Stimulated activated CD8-positive, alpha-beta memory T cell treated with anti-CD3 and anti-CD28 coated beads, Interleukin-15, amount 100 ng/mL, for 48 hours (primary cell): ENCODE measurements at regions not wholly inside any gene's neighbourhood (a gene's known extent, or its start where the extent isn't known, plus 50 kb on each side); places are given as distances from the start of the nearest gene placed in this dataset.

Experiments
- DNase-seq, 2 donors: peaks; one replicate each; pipeline ENCODE4 v3.0.0-alpha.2; 2020; ENCODE audit warnings: low read depth in 2 of 2

- DNase-seq: no peak
Measured at GRCh38 chr4:101593666-101594065, 196.9 kb upstream of the BANK1 start.

GRCh38 chr4:101584306-101584705, 206.2 kb upstream of the BANK1 start:
- no peak for DNase-seq

DNA sequence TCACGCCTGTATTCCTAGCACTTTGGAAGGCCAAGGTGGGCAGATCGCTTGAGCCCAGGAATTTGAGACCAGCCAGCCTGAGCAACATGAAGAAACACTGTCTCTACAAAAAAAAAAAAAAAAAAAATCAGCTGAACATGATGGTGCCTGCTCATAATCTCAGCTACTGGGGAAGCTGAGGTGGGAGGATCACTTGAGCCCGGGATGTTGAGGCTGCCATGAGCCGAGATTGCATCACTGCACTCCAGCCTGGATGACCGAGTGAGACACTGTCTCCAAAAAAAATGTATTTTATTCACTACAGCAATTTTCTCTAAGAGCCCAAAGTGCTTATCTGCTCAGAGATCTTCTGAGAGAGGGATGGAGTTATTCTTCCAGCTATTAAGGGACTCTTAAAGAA, 215.8 kb upstream of the PPP3CA start:
- no peak for DNase-seq

DNA sequence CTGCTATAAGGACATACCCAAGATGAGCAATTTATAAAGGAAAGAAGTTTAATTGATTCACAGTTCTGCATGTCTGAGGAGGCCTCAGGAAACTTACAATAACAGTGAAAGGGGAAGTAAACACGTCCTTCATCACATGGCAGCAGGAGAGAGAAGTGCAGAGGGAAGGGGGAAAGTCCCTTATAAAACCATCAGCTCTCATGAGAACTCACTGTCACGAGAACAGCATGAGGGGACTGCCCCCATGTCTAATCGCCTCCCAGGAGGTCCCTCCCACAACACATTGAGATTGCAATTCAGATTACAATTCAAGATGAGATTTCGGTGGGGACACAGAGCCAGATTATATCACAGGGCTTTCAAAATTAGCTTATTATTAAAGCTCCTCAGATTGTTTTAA, 209.5 kb upstream of the PPP3CA start:
- no peak for DNase-seq

DNA sequence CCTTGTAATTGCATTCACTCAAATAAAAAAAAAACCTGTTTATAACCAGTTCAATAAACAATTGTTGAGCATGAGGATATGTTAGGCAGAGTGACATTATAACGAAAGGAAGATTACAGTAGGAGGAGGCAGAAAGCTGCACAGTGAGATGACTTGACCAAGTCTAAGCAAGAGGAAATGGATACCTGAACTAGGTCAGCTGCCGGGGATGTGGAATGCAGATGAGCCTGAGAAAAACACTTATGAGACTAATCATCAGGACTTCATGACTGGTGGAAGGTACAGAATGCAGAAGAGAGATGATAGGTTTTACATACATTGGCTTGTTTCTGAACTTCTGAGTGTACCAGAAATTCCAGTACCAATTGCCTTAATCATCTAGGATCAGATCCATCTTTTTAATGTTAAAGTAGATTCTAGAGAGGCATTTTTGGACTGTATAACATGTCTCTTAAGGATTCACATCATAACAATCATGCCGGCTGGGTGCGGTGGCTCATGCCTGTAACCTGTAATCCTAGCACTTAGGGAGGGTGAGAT, 208.1 kb upstream of the PPP3CA start:
- no peak for DNase-seq

- no peak for DNase-seq
Measured at GRCh38 chr4:101540336-101540735, 193.0 kb upstream of the PPP3CA start.

GRCh38 chr4:101528526-101528925, 181.2 kb upstream of the PPP3CA start:
- DNase-seq: no peak

DNA sequence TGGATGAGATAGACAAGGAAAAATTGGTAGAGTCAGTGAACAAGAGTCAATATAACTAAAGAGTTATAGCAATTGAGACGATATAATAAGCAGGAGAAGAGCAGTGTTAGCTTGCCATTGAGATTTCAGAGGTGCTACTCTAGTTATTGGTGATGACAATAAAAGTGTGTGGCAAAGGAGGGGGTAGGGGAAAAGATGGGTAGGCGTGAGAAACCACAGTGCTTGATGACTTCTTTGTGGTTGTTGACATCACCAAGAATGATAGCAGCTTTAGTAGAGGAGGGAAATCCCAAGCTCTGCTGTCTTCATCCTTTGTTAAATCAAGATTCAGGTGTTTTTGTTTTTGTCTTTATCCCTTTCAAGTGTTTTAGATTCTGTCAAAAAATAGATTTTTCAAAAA, 179.9 kb upstream of the PPP3CA start:
- peak; percentile 52 to 61 for DNase-seq

- no peak for DNase-seq
Measured at GRCh38 chr4:101515566-101515965, 168.2 kb upstream of the PPP3CA start.

- DNase-seq: no peak
Measured at GRCh38 chr4:101515099-101515498, 167.8 kb upstream of the PPP3CA start.

- no peak for DNase-seq
Measured at GRCh38 chr4:101512416-101512815, 165.1 kb upstream of the PPP3CA start.

GRCh38 chr4:101501421-101501820, 154.1 kb upstream of the PPP3CA start:
- no peak for DNase-seq

DNA sequence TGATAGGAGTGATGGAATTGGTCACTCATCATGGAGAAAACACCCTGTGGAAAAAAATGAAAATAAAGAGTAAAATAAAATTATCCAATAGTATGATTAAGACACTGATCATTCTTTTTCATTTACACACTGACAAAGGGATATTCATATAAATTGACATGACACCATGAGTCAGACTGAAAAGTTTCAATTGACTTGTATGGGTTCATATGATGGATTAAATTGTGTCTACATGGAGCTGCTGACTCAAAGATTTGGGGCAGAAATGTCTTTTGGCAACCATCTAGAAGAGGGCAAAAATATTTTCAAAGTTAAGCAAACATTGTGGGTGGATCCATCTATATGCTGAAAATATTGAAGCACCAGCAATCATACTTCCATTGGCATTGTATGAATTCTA, 153.4 kb upstream of the PPP3CA start:
- no peak for DNase-seq

DNA sequence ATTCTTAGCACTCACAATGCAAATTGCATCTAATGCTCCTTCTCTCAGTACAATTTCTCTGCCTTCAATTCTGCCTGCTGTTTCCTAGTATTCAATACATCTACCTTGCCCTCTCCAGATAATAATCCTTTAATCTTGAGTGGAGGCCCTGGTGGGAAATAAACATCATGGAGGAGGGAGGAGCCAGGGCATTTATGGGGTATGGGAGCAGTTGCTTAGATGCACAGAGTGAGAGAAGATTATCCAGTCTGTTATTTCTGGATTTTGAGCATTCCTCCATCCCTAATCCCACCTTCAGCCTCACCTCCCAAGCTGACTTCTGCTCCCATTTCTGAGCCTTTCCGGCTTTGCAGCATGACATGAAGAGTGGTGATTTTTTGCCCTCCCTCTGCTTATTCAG, 127.9 kb upstream of the PPP3CA start:
- DNase-seq: no peak

DNA sequence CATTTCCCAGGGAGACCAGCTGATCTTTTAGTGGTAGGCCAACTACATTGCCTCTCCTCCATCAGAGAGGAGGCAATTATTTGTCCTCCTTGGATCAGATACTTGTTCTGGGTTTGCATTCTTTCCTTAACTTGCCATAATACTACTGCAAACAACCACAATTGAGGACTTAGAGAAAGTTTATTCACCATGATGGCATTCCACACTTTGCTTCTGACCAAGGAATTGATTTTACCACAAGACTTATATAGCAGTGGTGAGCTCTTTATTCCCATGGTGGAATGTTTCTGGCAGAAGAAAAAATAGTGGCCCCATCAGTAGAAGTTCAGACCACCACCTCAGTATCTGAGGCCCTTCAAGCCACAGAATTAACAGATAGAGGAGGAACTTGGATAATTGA, 123.9 kb upstream of the PPP3CA start:
- no peak for DNase-seq

DNA sequence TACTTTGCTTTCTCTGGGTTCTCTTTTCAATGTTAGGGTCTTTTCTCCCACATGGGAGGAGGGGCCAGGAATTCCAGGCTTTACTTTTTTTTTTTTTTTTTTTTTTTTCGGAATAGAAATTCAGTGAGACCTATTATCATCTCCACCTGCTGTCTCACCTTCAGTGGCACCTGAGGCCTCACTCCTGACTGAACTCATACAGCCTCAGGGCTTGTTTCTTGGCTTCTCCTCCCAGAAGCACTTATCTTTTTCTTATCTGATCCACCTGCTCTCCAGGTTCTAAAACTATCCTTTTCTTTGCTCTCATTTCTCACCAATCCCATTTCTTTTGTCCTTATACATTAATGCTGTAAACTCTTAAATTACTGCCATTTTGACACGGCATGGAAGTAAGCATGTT, 117.3 kb upstream of the PPP3CA start:
- DNase-seq: no peak

- no peak for DNase-seq
Measured at GRCh38 chr4:101458914-101459313, 111.6 kb upstream of the PPP3CA start.

- DNase-seq: no peak
Measured at GRCh38 chr4:101458473-101458872, 111.1 kb upstream of the PPP3CA start.

DNA sequence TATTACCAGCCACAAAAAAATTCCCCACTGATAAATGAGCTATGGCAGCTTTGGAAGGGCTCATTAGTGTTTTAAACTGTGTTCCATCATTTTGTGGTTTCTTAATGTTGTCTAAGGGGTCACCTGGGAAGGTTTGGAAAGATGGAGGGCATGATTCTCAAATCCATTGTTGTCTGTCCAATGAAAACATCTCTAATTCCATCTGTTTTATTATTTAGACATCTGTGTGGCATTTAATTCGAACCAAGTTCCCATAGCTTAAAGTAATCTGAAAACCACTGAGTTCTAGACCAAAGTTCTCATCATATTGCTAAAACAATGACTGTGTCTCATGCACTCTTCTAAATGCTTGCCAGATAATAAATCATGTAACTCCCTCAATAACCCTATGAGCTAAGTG, 103.8 kb upstream of the PPP3CA start:
- DNase-seq: no peak

- no peak for DNase-seq
Measured at GRCh38 chr4:101441446-101441845, 94.1 kb upstream of the PPP3CA start.

- DNase-seq: no peak
Measured at GRCh38 chr4:101439926-101440325, 92.6 kb upstream of the PPP3CA start.

DNA sequence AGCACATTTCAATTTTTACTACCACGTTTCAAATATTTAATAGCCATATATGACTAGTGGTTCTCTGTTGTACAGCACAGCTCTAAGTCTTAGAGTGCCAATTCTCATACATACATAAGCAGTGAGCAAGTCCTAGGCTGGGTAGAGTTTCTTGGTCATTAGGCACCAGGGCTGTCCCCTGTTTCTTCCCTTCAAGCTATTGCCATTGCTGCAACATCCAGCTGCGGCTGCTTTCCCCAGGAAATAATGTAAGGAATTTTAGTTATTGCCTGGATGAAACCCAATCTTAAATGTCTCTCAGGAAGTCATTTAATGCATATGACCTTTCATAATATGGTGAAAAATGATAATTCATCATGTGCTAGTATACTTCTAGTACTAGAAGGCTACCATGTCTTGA, 74.1 kb upstream of the PPP3CA start:
- no peak for DNase-seq

- no peak for DNase-seq
Measured at GRCh38 chr4:101420661-101421060, 73.3 kb upstream of the PPP3CA start.

DNA sequence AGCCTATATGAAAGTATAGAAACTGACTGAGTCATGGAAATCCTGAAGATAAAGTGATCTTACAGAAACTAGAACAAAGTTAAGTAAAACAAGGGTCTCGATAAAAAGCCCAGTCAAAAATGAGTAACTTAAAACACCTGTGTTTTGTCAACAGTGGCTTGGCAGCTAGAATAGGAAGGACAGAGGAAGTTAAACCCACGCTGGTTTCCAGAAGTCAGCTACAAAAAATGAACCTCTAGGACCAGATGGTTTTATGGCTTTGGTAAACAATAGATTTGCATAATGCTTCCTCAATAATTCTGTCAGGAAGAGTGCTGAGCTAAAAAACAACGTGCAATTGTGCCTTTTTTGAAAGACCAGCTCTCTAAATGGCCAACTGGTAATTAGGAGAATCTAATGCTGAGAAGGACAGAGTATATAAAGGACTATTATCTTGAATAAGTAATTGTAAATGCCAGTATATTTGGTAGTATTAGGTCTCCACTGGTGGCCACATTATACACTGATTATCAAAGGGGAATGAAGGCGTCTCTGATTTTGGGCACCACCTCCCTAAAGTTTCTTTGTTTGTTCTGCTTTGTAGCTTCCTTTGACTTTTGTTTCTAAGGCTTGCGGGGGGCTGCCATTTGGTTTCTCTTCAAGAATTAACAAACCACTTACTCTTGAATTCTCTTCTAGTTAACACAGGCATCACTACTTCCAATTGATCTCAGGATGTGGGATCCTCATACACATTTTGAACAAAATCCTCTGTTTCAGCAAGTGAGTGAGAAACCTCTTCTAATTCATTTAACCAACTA, 72.2 kb upstream of the PPP3CA start:
- no peak for DNase-seq
